Endothelial cell of umbilical vein (primary cell): ENCODE measurements at regions not wholly inside any gene's neighbourhood (a gene's known extent, or its start where the extent isn't known, plus 50 kb on each side); places are given as distances from the start of the nearest gene placed in this dataset.

Experiments
- BruUV-seq: library from RNA; stranded (reverse); fragments of 400-500 nt; replicated peaks from 2 replicates; lab custom pipeline; 2021; lab: Mats Ljungman, UMichigan
- CTCF ChIA-PET: fragments of 300-600, 350-600 bp; sonication (Branson Sonifier 250); formaldehyde crosslinking; loops from one replicate; lab custom pipeline; 2021; ENCODE audit warnings: antibody characterized with exemption, inconsistent platforms; lab: Charles Lee
- POLR2A ChIA-PET: fragments of 300-600, 350-600 bp; sonication (Branson Sonifier 250); formaldehyde crosslinking; loops from one replicate; lab custom pipeline; 2021; ENCODE audit warnings: antibody characterized with exemption, inconsistent platforms; lab: Charles Lee
- DNase-seq: peaks from one replicate; pipeline ENCODE4 v3.0.0-alpha.2; 2011; ENCODE audit warnings: low read depth, low spot score
- FAIRE-seq: peaks from 2 replicates; lab custom pipeline; 2011; peaks lifted over from hg19 to GRCh38; lab: Jason Lieb, UNC
- H2AFZ ChIP-seq: 2 replicates; pipeline ENCODE4 v1.6.0; 2012; ENCODE audit warnings: low read depth, low read length, control low read depth, inconsistent platforms
- H3K27ac ChIP-seq: 2 replicates; pipeline ENCODE4 v1.5.1; 2011; ENCODE audit warnings: low read depth, mild to moderate bottlenecking, control low read depth, low read length, moderate library complexity; ENCODE audit not compliant: insufficient read depth
- H3K27me3 ChIP-seq, 2 experiments: 2 replicates each; pipeline versions ENCODE4 v1.6.0 to v1.6.1; 2011; ENCODE audit warnings: low read length in 2 of 2, mixed read lengths in 1 of 2; ENCODE audit not compliant: control insufficient read depth in 2 of 2, insufficient read depth in 2 of 2
- H3K36me3 ChIP-seq, 2 experiments: 2 replicates in 1 of 2; 3 replicates in 1 of 2; pipeline ENCODE4 v1.5.1; 2011; ENCODE audit warnings: low read length in 2 of 2, mild to moderate bottlenecking in 1 of 2, moderate library complexity in 1 of 2; ENCODE audit not compliant: control insufficient read depth in 2 of 2, insufficient read depth in 2 of 2; ENCODE audit errors: extremely low read depth in 1 of 2
- H3K4me1 ChIP-seq: 3 replicates; pipeline ENCODE4 v1.5.1; 2011; ENCODE audit warnings: mild to moderate bottlenecking, low read length; ENCODE audit not compliant: control insufficient read depth, insufficient read depth; ENCODE audit errors: extremely low read depth
- H3K4me2 ChIP-seq: 2 replicates; pipeline ENCODE4 v1.6.1; 2011; ENCODE audit warnings: low read length, control low read depth, mixed read lengths; ENCODE audit not compliant: insufficient read depth
- H3K4me3 ChIP-seq, 3 experiments: fragments of 200-600 bp in 1 of 3; sonication (generic), shearing (Covaris generic) in 1 of 3; replicated peaks in 1 of 3; 2 replicates each; pipeline ENCODE4 v1.5.1; 2011 to 2016; ENCODE audit warnings: control low read depth in 3 of 3, low read length in 3 of 3, mild to moderate bottlenecking in 2 of 3, inconsistent platforms in 1 of 3, low read depth in 1 of 3, moderate library complexity in 1 of 3; ENCODE audit not compliant: insufficient read depth in 1 of 3
- H3K79me2 ChIP-seq: 2 replicates; pipeline ENCODE4 v1.6.0; 2012; ENCODE audit warnings: low read length, inconsistent platforms; ENCODE audit not compliant: control insufficient read depth, insufficient read depth
- H3K9ac ChIP-seq: replicated peaks from 2 replicates; pipeline ENCODE3; 2011; ENCODE audit warnings: low read length, control low read depth; ENCODE audit not compliant: insufficient read depth; ENCODE audit errors: extremely low read depth
- H3K9me1 ChIP-seq: replicated peaks from 3 replicates; pipeline ENCODE4 v1.6.0; 2011; ENCODE audit warnings: mild to moderate bottlenecking, low read length; ENCODE audit not compliant: control insufficient read depth, insufficient read depth; ENCODE audit errors: extremely low read depth
- H3K9me3 ChIP-seq: replicated peaks from 2 replicates; pipeline ENCODE4 v1.5.1; 2012; ENCODE audit warnings: low read length, inconsistent platforms; ENCODE audit not compliant: control insufficient read depth, insufficient read depth
- H4K20me1 ChIP-seq: replicated peaks from 2 replicates; pipeline ENCODE3; 2011; ENCODE audit warnings: mild to moderate bottlenecking, low read length; ENCODE audit not compliant: control insufficient read depth, insufficient read depth; ENCODE audit errors: extremely low read depth
- CTCF ChIP-seq, 2 donors: IDR thresholded peaks; 1 replicate in 1 of 2; 2 replicates in 1 of 2; pipeline ENCODE4 v1.5.1; 2011; ENCODE audit warnings: low read length in 2 of 2, mild to moderate bottlenecking in 2 of 2, moderate library complexity in 2 of 2, control low read depth in 1 of 2, inconsistent platforms in 1 of 2, low read depth in 1 of 2; ENCODE audit not compliant: insufficient read depth in 1 of 2; ENCODE audit errors: extremely low read depth in 1 of 2
- EZH2 ChIP-seq: IDR thresholded peaks from 2 replicates; pipeline ENCODE4 v1.6.1; 2012; ENCODE audit warnings: borderline replicate concordance, low read depth, mild to moderate bottlenecking, moderate library complexity, low read length, inconsistent platforms; ENCODE audit not compliant: severe bottlenecking
- FOS ChIP-seq: IDR thresholded peaks from 2 replicates; pipeline ENCODE4 v1.6.1; 2011; ENCODE audit warnings: mild to moderate bottlenecking, low read length, moderate library complexity, borderline replicate concordance; ENCODE audit not compliant: insufficient read depth
- GATA2 ChIP-seq: IDR thresholded peaks from 2 replicates; pipeline ENCODE4 v1.7.0; 2011; ENCODE audit warnings: low read depth, mild to moderate bottlenecking, moderate library complexity, mixed read lengths, low read length; ENCODE audit not compliant: insufficient read length, insufficient read depth
- JUN ChIP-seq: IDR thresholded peaks from 2 replicates; pipeline ENCODE4 v1.6.1; 2011; ENCODE audit warnings: borderline replicate concordance, low read depth; ENCODE audit not compliant: insufficient read length, insufficient read depth
- MAX ChIP-seq: IDR thresholded peaks from 2 replicates; pipeline ENCODE4 v1.6.1; 2011; ENCODE audit not compliant: insufficient read depth, insufficient read length
- MYC ChIP-seq: IDR thresholded peaks from one replicate; pipeline ENCODE4 v1.6.1; 2011; ENCODE audit warnings: mild to moderate bottlenecking, low read depth, low read length
- POLR2A ChIP-seq: IDR thresholded peaks from 2 replicates; pipeline ENCODE4 v1.6.1; 2012; ENCODE audit warnings: low read depth, mild to moderate bottlenecking, control low read depth, low read length
- POLR2AphosphoS5 ChIP-seq: IDR thresholded peaks from 2 replicates; pipeline ENCODE4 v1.6.1; 2012; ENCODE audit warnings: low read depth, mild to moderate bottlenecking, control low read depth, low read length, moderate library complexity; ENCODE audit not compliant: insufficient read depth
- dilution Hi-C: fragments of 300-500 bp; cut with MboI; formaldehyde crosslinking; loops from one replicate; pipeline ENCODE4 v1.15.0; 2019; ENCODE audit warnings: low sequenced_read_pairs; ENCODE audit not compliant: extremely low pct_ligation_motif_present
- intact Hi-C: fragments of 100-400 bp; cut with micrococcal nuclease; formaldehyde crosslinking; loops from one replicate; pipeline ENCODE4 v1.10.0; 2022

- ChIA-PET POLR2A (no interaction called here), CTCF (no interaction called here)
- Histone ChIP-seq H3K4me1 (no peaks in the 10 kb centered on the region), H3K9me3 (no peaks in the 10 kb centered on the region), H3K9ac (no peak overlapping the region), H3K4me3 (no peak overlapping the region), H3K4me2 (no peak overlapping the region), H2AFZ (no peak overlapping the region), H3K9me1 (no peaks in the 10 kb centered on the region), H3K79me2 (no peaks in the 10 kb centered on the region), H3K27me3 (no peaks in the 10 kb centered on the region), H4K20me1 (no peaks in the 10 kb centered on the region), H3K27ac (no peak overlapping the region), H3K36me3 (no peaks in the 10 kb centered on the region)
- TF ChIP-seq POLR2AphosphoS5, result no peak
- TF ChIP-seq GATA2, result no peak
- no peak for TF ChIP-seq JUN
- TF ChIP-seq POLR2A, result no peak
- TF ChIP-seq MYC, result no peak
- no peak for TF ChIP-seq EZH2
- TF ChIP-seq FOS, result no peak
- TF ChIP-seq CTCF (IDR thresholded peaks at IDR 0.05; ENCODE audit: extremely low read depth in 1 of 2, insufficient read depth in 1 of 2, low read depth in 1 of 2, low read length in 2 of 2), result no peak
- TF ChIP-seq MAX, result no peak
- intact Hi-C loops, result no loop called here
- FAIRE-seq, result no peak
- BruUV-seq, result no TSS peak
- no peak for DNase-seq
- dilution Hi-C loops, result no loop called here
These were observed 78.5 kb upstream of the AHI1 start for GRCh38 chr6:135576055-135576454.
